ENCODE measurements at regions not wholly inside any gene's neighbourhood (a gene's known extent, or its start where the extent isn't known, plus 50 kb on each side); places are given as distances from the start of the nearest gene placed in this dataset.

DNA sequence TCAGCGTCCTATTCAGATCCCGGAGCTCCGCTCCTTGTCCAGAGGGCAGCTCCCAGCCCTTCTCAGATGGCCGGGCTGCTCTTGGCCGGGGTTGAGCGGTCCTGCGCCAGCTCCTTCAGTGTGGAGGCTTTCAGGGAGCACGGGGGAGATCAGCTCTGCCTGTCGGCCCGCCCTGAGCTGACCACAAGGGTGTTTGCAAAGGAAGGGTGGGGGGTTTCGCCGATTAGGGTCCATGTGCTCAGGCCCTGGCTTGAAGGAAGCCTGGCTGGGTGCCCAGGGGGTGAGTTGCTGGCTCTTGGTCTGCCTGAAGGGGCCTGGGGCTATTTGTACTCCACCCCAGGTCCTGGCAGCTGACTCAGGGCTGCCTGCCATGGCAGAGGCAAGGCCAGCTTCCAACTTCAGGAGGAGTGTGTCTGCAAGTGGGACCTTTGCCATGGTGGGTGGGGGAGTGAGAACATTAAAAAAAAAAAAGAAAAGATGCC is 250.1 kb upstream of the KLF4 start:
- no peak for FAIRE-seq
- Mint-ChIP-seq H3K4me1 (ENCODE audit: low read depth, unreplicated experiment) (peaks cover 7% of the 10 kb centered on the region), H3K9me3 (ENCODE audit: unreplicated experiment) (no peaks in the 10 kb centered on the region), H3K4me3 (ENCODE audit: unreplicated experiment) (no peak overlapping the region), H3K36me3 (ENCODE audit: low read depth, unreplicated experiment) (no peaks in the 10 kb centered on the region), H3K27ac (ENCODE audit: unreplicated experiment) (no peak overlapping the region), H3K27me3 (ENCODE audit: low read depth, unreplicated experiment) (peaks cover 24% of the 10 kb centered on the region)
- no peak overlapping the region for H3K4me3 ChIP-seq (ENCODE audit: insufficient read depth, low read depth, low read length)
- TF ChIP-seq, protein P1, sequence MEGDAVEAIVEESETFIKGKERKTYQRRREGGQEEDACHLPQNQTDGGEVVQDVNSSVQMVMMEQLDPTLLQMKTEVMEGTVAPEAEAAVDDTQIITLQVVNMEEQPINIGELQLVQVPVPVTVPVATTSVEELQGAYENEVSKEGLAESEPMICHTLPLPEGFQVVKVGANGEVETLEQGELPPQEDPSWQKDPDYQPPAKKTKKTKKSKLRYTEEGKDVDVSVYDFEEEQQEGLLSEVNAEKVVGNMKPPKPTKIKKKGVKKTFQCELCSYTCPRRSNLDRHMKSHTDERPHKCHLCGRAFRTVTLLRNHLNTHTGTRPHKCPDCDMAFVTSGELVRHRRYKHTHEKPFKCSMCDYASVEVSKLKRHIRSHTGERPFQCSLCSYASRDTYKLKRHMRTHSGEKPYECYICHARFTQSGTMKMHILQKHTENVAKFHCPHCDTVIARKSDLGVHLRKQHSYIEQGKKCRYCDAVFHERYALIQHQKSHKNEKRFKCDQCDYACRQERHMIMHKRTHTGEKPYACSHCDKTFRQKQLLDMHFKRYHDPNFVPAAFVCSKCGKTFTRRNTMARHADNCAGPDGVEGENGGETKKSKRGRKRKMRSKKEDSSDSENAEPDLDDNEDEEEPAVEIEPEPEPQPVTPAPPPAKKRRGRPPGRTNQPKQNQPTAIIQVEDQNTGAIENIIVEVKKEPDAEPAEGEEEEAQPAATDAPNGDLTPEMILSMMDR (IDR thresholded peaks at IDR 0.05; ENCODE audit: insufficient read depth, low read depth, low read length): no peak
- no peak for TF ChIP-seq EZH2 (IDR thresholded peaks at IDR 0.05; ENCODE audit: insufficient read depth, low read length)
- no peaks in the 10 kb centered on the region for H3K27me3 ChIP-seq (ENCODE audit: insufficient read depth, low read length)
- H3K9me3 ChIP-seq (ENCODE audit: insufficient read depth, low read depth, low read length): no peaks in the 10 kb centered on the region
- DNase-seq (ENCODE audit: low read depth): peak; percentile 58
- H3K4me2 ChIP-seq (ENCODE audit: low read length): no peak overlapping the region
- no peaks in the 10 kb centered on the region for H3K36me3 ChIP-seq (ENCODE audit: insufficient read depth, low read length)
- H3K27ac ChIP-seq (ENCODE audit: low read depth, low read length): peak overlapping the region; percentile 9
- H3K4me1 ChIP-seq (ENCODE audit: insufficient read depth, low read length): peaks cover 19% of the 10 kb centered on the region
- H3K9ac ChIP-seq (ENCODE audit: low read length): no peak overlapping the region
- H3K79me2 ChIP-seq (ENCODE audit: insufficient read depth, low read length): no peaks in the 10 kb centered on the region
- no peaks in the 10 kb centered on the region for H4K20me1 ChIP-seq (ENCODE audit: insufficient read depth, low read length)
- H2AFZ ChIP-seq (ENCODE audit: low read depth, low read length): peak overlapping the region; percentile 32

DNA sequence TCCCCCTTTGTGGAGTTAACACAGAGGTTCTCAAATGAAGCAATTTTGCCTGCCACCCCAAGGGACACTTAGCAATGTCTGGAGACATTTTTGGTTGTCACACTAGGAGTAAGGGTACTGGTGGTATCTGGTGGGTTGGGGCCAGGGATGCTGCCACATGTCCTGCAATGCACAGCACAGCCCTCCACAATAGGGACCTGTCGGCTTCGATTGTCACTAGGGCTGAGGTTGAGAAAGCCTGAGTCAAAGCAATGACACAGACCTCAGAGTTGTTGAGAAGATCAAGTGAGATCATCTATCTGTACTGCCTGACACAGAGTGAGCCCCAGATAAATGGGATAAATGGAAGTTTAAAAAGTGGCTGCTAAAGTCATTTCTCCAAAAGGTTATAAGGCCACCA is 249.2 kb upstream of the KLF4 start:
- Mint-ChIP-seq H3K4me3 (ENCODE audit: unreplicated experiment) (no peak overlapping the region), H3K36me3 (ENCODE audit: low read depth, unreplicated experiment) (no peaks in the 10 kb centered on the region), H3K27ac (ENCODE audit: unreplicated experiment) (peak overlapping the region; percentile 54), H3K27me3 (ENCODE audit: low read depth, unreplicated experiment) (peaks cover 24% of the 10 kb centered on the region), H3K4me1 (ENCODE audit: low read depth, unreplicated experiment) (peaks cover 7% of the 10 kb centered on the region), H3K9me3 (ENCODE audit: unreplicated experiment) (no peaks in the 10 kb centered on the region)
- Histone ChIP-seq H3K4me2 (ENCODE audit: low read length) (peak overlapping the region; percentile 38), H3K27me3 (ENCODE audit: insufficient read depth, low read length) (no peaks in the 10 kb centered on the region), H3K9me3 (ENCODE audit: insufficient read depth, low read depth, low read length) (no peaks in the 10 kb centered on the region), H3K4me3 (ENCODE audit: insufficient read depth, low read depth, low read length) (no peak overlapping the region), H4K20me1 (ENCODE audit: insufficient read depth, low read length) (no peaks in the 10 kb centered on the region), H3K4me1 (ENCODE audit: insufficient read depth, low read length) (peaks cover 23% of the 10 kb centered on the region), H3K36me3 (ENCODE audit: insufficient read depth, low read length) (no peaks in the 10 kb centered on the region), H2AFZ (ENCODE audit: low read depth, low read length) (peak overlapping the region; percentile 70), H3K79me2 (ENCODE audit: insufficient read depth, low read length) (no peaks in the 10 kb centered on the region), H3K27ac (ENCODE audit: low read depth, low read length) (peak overlapping the region; percentile 79), H3K9ac (ENCODE audit: low read length) (peak overlapping the region; percentile 66)
- FAIRE-seq (no peak), DNase-seq (ENCODE audit: low read depth) (peak; percentile 26)
- TF ChIP-seq, protein P1 (IDR thresholded peaks at IDR 0.05; ENCODE audit: insufficient read depth, low read depth, low read length): no peak
- TF ChIP-seq EZH2 (IDR thresholded peaks at IDR 0.05; ENCODE audit: insufficient read depth, low read length): no peak

DNA sequence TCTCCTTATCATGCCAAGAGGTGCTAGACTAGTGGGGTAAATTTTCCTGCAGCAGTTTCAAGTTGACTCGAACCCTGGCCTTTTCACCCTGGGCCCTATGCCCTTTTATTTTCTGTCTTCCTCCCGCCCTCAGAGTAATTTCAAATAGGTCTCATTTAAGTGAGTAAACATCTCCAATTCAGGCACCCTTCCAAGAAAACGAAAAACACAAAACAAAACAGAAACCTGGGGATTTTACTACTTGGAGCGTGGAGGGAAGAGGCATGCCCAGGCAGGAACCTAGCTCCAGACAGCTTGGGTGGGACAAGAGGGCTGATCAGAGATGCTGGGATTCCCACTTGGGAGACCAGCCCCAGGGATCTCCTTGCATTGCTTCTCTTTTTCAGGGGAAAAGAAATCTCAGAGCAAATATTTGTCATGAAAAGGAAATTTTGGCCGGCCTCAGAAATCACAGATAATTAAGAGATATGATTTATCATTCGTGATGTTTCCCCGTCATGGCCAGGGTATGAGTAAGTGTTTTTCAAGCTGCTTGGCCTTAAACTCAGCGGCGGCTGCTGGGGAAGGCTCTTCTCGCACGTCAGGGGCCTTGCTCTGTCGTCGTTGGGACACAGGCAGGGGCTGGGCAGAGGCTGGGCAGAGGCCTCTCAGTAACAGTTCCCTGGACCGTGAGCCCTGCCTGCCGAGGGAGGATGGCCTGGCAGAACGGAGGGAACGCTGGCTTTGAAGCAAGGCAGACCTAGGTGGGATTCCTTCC is 248.6 kb upstream of the KLF4 start:
- H3K27ac ChIP-seq (ENCODE audit: low read depth, low read length): peak overlapping the region; percentile 79
- Mint-ChIP-seq H3K27ac (ENCODE audit: unreplicated experiment) (peak overlapping the region; percentile 82), H3K4me3 (ENCODE audit: unreplicated experiment) (no peak overlapping the region), H3K9me3 (ENCODE audit: unreplicated experiment) (no peaks in the 10 kb centered on the region), H3K36me3 (ENCODE audit: low read depth, unreplicated experiment) (no peaks in the 10 kb centered on the region), H3K27me3 (ENCODE audit: low read depth, unreplicated experiment) (peaks cover 24% of the 10 kb centered on the region), H3K4me1 (ENCODE audit: low read depth, unreplicated experiment) (peaks cover 7% of the 10 kb centered on the region)
- TF ChIP-seq EZH2 (IDR thresholded peaks at IDR 0.05; ENCODE audit: insufficient read depth, low read length): no peak
- TF ChIP-seq, protein P1 (IDR thresholded peaks at IDR 0.05; ENCODE audit: insufficient read depth, low read depth, low read length): no peak
- FAIRE-seq (no peak), DNase-seq (ENCODE audit: low read depth) (peak; percentile 95)
- no peaks in the 10 kb centered on the region for H3K79me2 ChIP-seq (ENCODE audit: insufficient read depth, low read length)
- no peak overlapping the region for H3K4me3 ChIP-seq (ENCODE audit: insufficient read depth, low read depth, low read length)
- H3K9me3 ChIP-seq (ENCODE audit: insufficient read depth, low read depth, low read length): no peaks in the 10 kb centered on the region
- peak overlapping the region; percentile 70 for H2AFZ ChIP-seq (ENCODE audit: low read depth, low read length)
- H3K4me2 ChIP-seq (ENCODE audit: low read length): peak overlapping the region; percentile 38
- H4K20me1 ChIP-seq (ENCODE audit: insufficient read depth, low read length): no peaks in the 10 kb centered on the region
- H3K27me3 ChIP-seq (ENCODE audit: insufficient read depth, low read length): no peaks in the 10 kb centered on the region
- H3K9ac ChIP-seq (ENCODE audit: low read length): peak overlapping the region; percentile 66
- H3K4me1 ChIP-seq (ENCODE audit: insufficient read depth, low read length): peaks cover 29% of the 10 kb centered on the region
- no peaks in the 10 kb centered on the region for H3K36me3 ChIP-seq (ENCODE audit: insufficient read depth, low read length)

Data from astrocyte (in vitro differentiated cells and primary cell).